GM18505 (cell line): ENCODE measurements at regions not wholly inside any gene's neighbourhood (a gene's known extent, or its start where the extent isn't known, plus 50 kb on each side); places are given as distances from the start of the nearest gene placed in this dataset.
"Not testable (repeated sequence)": the region's sequence is repeated elsewhere in the genome, so short reads cannot be mapped to it uniquely, and the experiment has no call there.

Source experiments
- ATAC-seq: cut with Tn5 transposase; IDR thresholded peaks from one replicate; pipeline ENCODE4 v1.9.1; 2021; ENCODE audit not compliant: unreplicated experiment
- POLR2A ChIP-seq: IDR thresholded peaks from 4 replicates; pipeline ENCODE4 v1.6.1; 2011; ENCODE audit warnings: borderline replicate concordance; ENCODE audit not compliant: insufficient read depth, insufficient read length; ENCODE audit errors: extremely low read depth

- not testable (repeated sequence) for ATAC-seq
Observed at GRCh38 chr16:31581065-31581464, 53.4 kb downstream of the AHSP start.

GRCh38 chr16:31601737-31602384 lies 74.2 kb downstream of the AHSP start:
- ATAC-seq = not testable (repeated sequence)

- no peak for TF ChIP-seq POLR2A
Observed at GRCh38 chr16:31618130-31618529, 90.4 kb downstream of the AHSP start.

GRCh38 chr16:31636433-31636832 lies 108.7 kb downstream of the AHSP start:
- ATAC-seq = no peak
- TF ChIP-seq POLR2A = no peak

More at GRCh38 chr16:31618130-31618529, 90.4 kb downstream of the AHSP start:
- ATAC-seq = no peak

- ATAC-seq = no peak
- TF ChIP-seq POLR2A = no peak
Observed at GRCh38 chr16:31641279-31641678, 113.6 kb downstream of the AHSP start.

- not testable (repeated sequence) for ATAC-seq
Observed at GRCh38 chr16:31655674-31656073, 128.0 kb downstream of the AHSP start.

GRCh38 chr16:31664683-31665482 lies 137.2 kb downstream of the AHSP start:
- no peak for ATAC-seq
- TF ChIP-seq POLR2A = no peak

- no peak for ATAC-seq
- no peak for TF ChIP-seq POLR2A
Observed at GRCh38 chr16:31674686-31675085, 147.0 kb downstream of the AHSP start.

GRCh38 chr16:31676731-31677130 lies 149.0 kb downstream of the AHSP start:
- TF ChIP-seq POLR2A = no peak
- no peak for ATAC-seq

- no peak for TF ChIP-seq POLR2A
- ATAC-seq = no peak
Observed at GRCh38 chr16:31678649-31679325, 151.1 kb downstream of the AHSP start.

- not testable (repeated sequence) for ATAC-seq
Observed at GRCh38 chr16:31689331-31689730, 161.6 kb downstream of the AHSP start.

GRCh38 chr16:31692338-31692737 lies 164.6 kb downstream of the AHSP start:
- not testable (repeated sequence) for ATAC-seq

- no peak for ATAC-seq
- TF ChIP-seq POLR2A = no peak
Observed at GRCh38 chr16:31693733-31694132, 166.0 kb downstream of the AHSP start.

- no peak for ATAC-seq
- no peak for TF ChIP-seq POLR2A
Observed at GRCh38 chr16:31694461-31694860, 166.8 kb downstream of the AHSP start.
